Tibial nerve (tissue), 4 donors: ENCODE measurements at regions not wholly inside any gene's neighbourhood (a gene's known extent, or its start where the extent isn't known, plus 50 kb on each side); places are given as distances from the start of the nearest gene placed in this dataset.

Source experiments
- DNase-seq, 2 donors: peaks; one replicate each; pipeline ENCODE4 v3.0.0-alpha.2; 2019; ENCODE audit warnings: low spot score in 2 of 2
- H3K27ac ChIP-seq, 4 donors: fragments of 200-600 bp; sonication (generic) in 3 of 4; one replicate each; pipeline ENCODE4 v1.5.1; 2017 to 2019; ENCODE audit warnings: mild to moderate bottlenecking in 1 of 4
- H3K27me3 ChIP-seq, 2 donors: fragments of 200-600 bp; sonication (generic) in 1 of 2; one replicate each; pipeline versions ENCODE4 v1.5.1 to v1.6.0; 2017 to 2019
- H3K36me3 ChIP-seq, 3 donors: fragments of 200-600 bp; sonication (generic); one replicate each; pipeline ENCODE4 v1.5.1; 2018 to 2019
- H3K4me1 ChIP-seq, 4 donors: fragments of 200-600 bp; sonication (generic) in 3 of 4; one replicate each; pipeline ENCODE4 v1.5.1; 2017 to 2019
- H3K4me3 ChIP-seq, 4 donors: fragments of 200-600 bp; sonication (generic) in 3 of 4; one replicate each; pipeline ENCODE4 v1.5.1; 2017 to 2019; ENCODE audit warnings: mild to moderate bottlenecking in 1 of 4, moderate library complexity in 1 of 4
- H3K9me3 ChIP-seq, 4 donors: fragments of 200-600 bp; sonication (generic) in 3 of 4; one replicate each; pipeline ENCODE4 v1.5.1; 2017 to 2019
- CTCF ChIP-seq, 5 experiments: fragments of 200-600 bp in 3 of 5; fragments of 450-650 bp in 2 of 5; sonication (generic) in 3 of 5; IDR thresholded peaks; one replicate each; pipeline ENCODE4 v1.5.1; 2016 to 2019; ENCODE audit warnings: antibody characterized with exemption in 5 of 5, mild to moderate bottlenecking in 3 of 5, moderate library complexity in 2 of 5
- EP300 ChIP-seq, 2 donors: sonication (generic); formaldehyde crosslinking; IDR thresholded peaks; one replicate each; pipeline ENCODE4 v1.6.1; 2017; ENCODE audit warnings: antibody characterized with exemption in 2 of 2, mild to moderate bottlenecking in 1 of 2
- POLR2A ChIP-seq, 2 donors: fragments of 450-650 bp; IDR thresholded peaks; one replicate each; pipeline ENCODE4 v1.6.1; 2017; ENCODE audit warnings: antibody characterized with exemption in 2 of 2, mild to moderate bottlenecking in 2 of 2, moderate library complexity in 2 of 2
- WGBS, 2 donors: methylation state at CpG; one replicate each; pipeline ENCODE4 v1.1.5; 2018; 5-methylcytosine and 5-hydroxymethylcytosine counted together

DNA sequence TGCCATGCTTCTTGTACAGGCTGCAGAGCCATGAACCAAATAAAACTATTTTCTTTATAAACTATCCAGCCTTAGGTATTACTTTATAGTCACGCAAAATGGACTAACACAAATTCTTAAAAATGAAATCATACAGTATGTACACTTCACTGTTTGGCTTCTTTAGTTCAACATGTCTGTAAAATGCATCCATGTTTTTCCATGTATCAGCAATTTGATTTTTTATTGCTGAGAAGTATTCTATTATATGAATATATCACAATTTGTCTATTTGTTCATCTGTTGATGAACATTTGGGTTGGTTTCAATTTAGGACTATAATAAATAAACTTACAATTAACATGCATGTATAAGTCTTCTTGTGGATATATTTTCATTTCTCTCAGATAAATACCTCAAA lies 182.1 kb downstream of the SCG2 start:
- Histone ChIP-seq H3K27me3 (no peaks in the 10 kb centered on the region), H3K4me1 (peaks cover 0 to 5% (median 0%) of the 10 kb centered on the region in 4 donors), H3K9me3 (no peaks in the 10 kb centered on the region), H3K4me3 (no peak overlapping the region), H3K36me3 (no peaks in the 10 kb centered on the region), H3K27ac (no peak overlapping the region)
- TF ChIP-seq EP300 (IDR thresholded peaks at IDR 0.05) (no peak), POLR2A (IDR thresholded peaks at IDR 0.05) (no peak), CTCF (IDR thresholded peaks at IDR 0.05) (no peak)
- WGBS, 2 donors: 88 to 93% methylated on average over 1 of the region's 1 CpG
- DNase-seq: no peak

DNA sequence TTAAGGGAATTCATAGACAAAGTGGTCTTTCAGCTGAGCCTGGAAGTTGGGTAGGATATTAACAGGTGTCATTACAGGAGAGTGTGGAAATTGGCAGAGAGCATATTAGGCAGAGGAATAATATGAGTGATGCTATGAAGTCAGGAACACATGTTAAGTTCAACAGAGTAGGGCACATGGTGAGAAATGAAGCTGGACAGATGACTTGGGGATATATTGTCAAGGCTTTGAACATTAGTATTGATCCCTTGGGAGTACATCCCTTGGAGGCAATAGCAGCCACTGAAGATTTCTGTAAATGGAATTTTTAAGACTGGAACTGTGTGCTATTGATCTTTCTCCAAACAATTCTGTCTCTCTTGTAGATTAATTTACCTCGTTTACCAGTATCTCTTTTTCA lies 170.7 kb downstream of the SCG2 start:
- DNase-seq: no peak
- H3K27me3 ChIP-seq: no peaks in the 10 kb centered on the region
- no peaks in the 10 kb centered on the region for H3K9me3 ChIP-seq
- no peaks in the 10 kb centered on the region for H3K4me1 ChIP-seq
- H3K27ac ChIP-seq: no peak overlapping the region
- TF ChIP-seq CTCF (IDR thresholded peaks at IDR 0.05) (no peak), POLR2A (IDR thresholded peaks at IDR 0.05) (no peak), EP300 (IDR thresholded peaks at IDR 0.05) (no peak)
- 43 to 59% methylated on average over 1 of the region's 1 CpG for WGBS, 2 donors
- H3K36me3 ChIP-seq: no peaks in the 10 kb centered on the region
- H3K4me3 ChIP-seq: no peak overlapping the region

DNA sequence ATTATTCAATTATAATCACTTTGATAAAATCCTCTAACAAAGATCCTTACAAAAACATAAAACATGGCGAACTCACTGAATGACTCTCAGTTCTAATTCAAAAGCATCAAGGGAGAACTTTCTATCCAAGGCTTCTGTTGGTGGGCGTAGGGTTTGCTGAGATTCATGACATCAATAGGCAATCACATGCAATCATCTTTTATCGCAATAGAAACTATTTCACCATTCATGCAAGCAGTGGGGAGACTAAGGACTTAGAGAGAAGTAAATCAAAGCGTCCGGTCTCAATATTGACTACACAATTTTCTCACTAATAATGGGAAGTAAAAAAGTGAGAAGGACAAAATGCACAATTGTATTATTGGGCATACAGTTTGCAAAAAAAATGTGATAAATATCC lies 168.7 kb downstream of the SCG2 start:
- Histone ChIP-seq H3K36me3 (no peaks in the 10 kb centered on the region), H3K9me3 (no peaks in the 10 kb centered on the region), H3K4me3 (no peak overlapping the region), H3K4me1 (no peaks in the 10 kb centered on the region), H3K27ac (no peak overlapping the region), H3K27me3 (no peaks in the 10 kb centered on the region)
- no peak for TF ChIP-seq POLR2A (IDR thresholded peaks at IDR 0.05)
- no peak for TF ChIP-seq EP300 (IDR thresholded peaks at IDR 0.05)
- TF ChIP-seq CTCF (IDR thresholded peaks at IDR 0.05): no peak
- WGBS, 2 donors: 73 to 80% methylated on average over 5 of the region's 5 CpGs
- no peak for DNase-seq

GRCh38 chr2:223437788-223438187 lies 164.4 kb downstream of the SCG2 start:
- Histone ChIP-seq H3K27me3 (no peaks in the 10 kb centered on the region), H3K4me1 (no peaks in the 10 kb centered on the region), H3K27ac (no peak overlapping the region), H3K36me3 (no peaks in the 10 kb centered on the region), H3K4me3 (no peak overlapping the region), H3K9me3 (no peaks in the 10 kb centered on the region)
- WGBS, 2 donors: 82 to 83% methylated on average over 4 of the region's 4 CpGs
- DNase-seq: no peak
- TF ChIP-seq POLR2A (IDR thresholded peaks at IDR 0.05) (no peak), EP300 (IDR thresholded peaks at IDR 0.05) (no peak), CTCF (IDR thresholded peaks at IDR 0.05) (no peak)

- H3K4me1 ChIP-seq: peaks cover 0 to 3% (median 0%) of the 10 kb centered on the region in 4 donors
- DNase-seq: no peak
- H3K36me3 ChIP-seq: no peaks in the 10 kb centered on the region
- H3K4me3 ChIP-seq: no peak overlapping the region
- H3K27me3 ChIP-seq: no peaks in the 10 kb centered on the region
- WGBS, 2 donors: 78 to 85% methylated on average over 1 of the region's 1 CpG
- TF ChIP-seq CTCF (IDR thresholded peaks at IDR 0.05) (no peak), EP300 (IDR thresholded peaks at IDR 0.05) (no peak), POLR2A (IDR thresholded peaks at IDR 0.05) (no peak)
- no peak overlapping the region for H3K27ac ChIP-seq
- no peaks in the 10 kb centered on the region for H3K9me3 ChIP-seq
Measured at GRCh38 chr2:223439184-223439583, 163.0 kb downstream of the SCG2 start.
